ENCODE measurements at regions not wholly inside any gene's neighbourhood (a gene's known extent, or its start where the extent isn't known, plus 50 kb on each side); places are given as distances from the start of the nearest gene placed in this dataset.
A peak's percentile ranks its signal among the peaks of the same experiment; 100 is the strongest.

DNA sequence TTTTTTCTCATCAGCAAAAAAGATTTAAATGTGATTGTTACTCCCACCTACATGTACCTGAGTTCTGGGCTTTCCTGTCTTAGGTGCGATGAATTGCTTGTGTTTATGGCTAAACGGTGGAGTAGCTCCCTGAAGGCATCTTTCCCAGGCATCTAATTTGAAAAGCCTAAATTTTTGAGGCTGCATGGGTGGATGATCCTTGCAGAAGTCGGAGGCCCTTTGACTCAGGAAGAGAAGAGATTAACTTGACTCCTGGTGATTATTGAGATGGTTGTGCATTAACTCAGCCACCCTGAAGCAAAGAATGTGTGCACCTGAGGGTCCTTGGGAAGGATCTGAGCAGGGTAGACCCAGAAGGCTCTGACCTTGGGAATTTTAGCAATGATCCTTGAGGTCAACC is 155.6 kb upstream of the SEMA3C start:
- peak overlapping the region; percentile 74 for H3K9ac ChIP-seq (ENCODE audit: low read length)
- H3K27ac ChIP-seq (ENCODE audit: low read length) = peak overlapping the region; percentile 98
- TF ChIP-seq EZH2phosphoT487 (IDR thresholded peaks at IDR 0.05; ENCODE audit: borderline replicate concordance, low read length) (no peak), EZH2 (IDR thresholded peaks at IDR 0.05; ENCODE audit: low read length, unreplicated experiment) (no peak)
- TF ChIP-seq, protein P1, sequence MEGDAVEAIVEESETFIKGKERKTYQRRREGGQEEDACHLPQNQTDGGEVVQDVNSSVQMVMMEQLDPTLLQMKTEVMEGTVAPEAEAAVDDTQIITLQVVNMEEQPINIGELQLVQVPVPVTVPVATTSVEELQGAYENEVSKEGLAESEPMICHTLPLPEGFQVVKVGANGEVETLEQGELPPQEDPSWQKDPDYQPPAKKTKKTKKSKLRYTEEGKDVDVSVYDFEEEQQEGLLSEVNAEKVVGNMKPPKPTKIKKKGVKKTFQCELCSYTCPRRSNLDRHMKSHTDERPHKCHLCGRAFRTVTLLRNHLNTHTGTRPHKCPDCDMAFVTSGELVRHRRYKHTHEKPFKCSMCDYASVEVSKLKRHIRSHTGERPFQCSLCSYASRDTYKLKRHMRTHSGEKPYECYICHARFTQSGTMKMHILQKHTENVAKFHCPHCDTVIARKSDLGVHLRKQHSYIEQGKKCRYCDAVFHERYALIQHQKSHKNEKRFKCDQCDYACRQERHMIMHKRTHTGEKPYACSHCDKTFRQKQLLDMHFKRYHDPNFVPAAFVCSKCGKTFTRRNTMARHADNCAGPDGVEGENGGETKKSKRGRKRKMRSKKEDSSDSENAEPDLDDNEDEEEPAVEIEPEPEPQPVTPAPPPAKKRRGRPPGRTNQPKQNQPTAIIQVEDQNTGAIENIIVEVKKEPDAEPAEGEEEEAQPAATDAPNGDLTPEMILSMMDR (conservative IDR thresholded peaks at IDR 0.05; ENCODE audit: low read depth, low read length) = no peak
- no peaks in the 10 kb centered on the region for H3K9me2 ChIP-seq (replicated peaks; ENCODE audit: low read length)
- H2AFZ ChIP-seq (ENCODE audit: low read length) = 0 out of 2 replicates have a peak overlapping the region, but pooled peaks have one; percentile 18
- H3K9me3 ChIP-seq (ENCODE audit: low read length) = no peaks in the 10 kb centered on the region
- H3K79me2 ChIP-seq (ENCODE audit: low read length) = no peaks in the 10 kb centered on the region
- DNase-seq = no peak
- peaks cover 30% of the 10 kb centered on the region for H3K4me1 ChIP-seq (ENCODE audit: insufficient read depth, low read length)
- POLR2A ChIA-PET (ENCODE audit: unreplicated experiment) = no interaction called here
- peak overlapping the region; percentile 74 for H3K4me2 ChIP-seq (ENCODE audit: low read length)
- no peaks in the 10 kb centered on the region for H3K36me3 ChIP-seq (ENCODE audit: low read depth, low read length)
- CTCF ChIA-PET = no interaction called here
- intact Hi-C loops (cut with micrococcal nuclease) = loop anchor here (5.0 kb wide), 1 partner anchor 213 kb away; no protein-coding TSS in a partner anchor
- H4K20me1 ChIP-seq (ENCODE audit: low read length) = no peaks in the 10 kb centered on the region
- H3K4me3 ChIP-seq (ENCODE audit: low read length) = no peak overlapping the region
- H3F3A ChIP-seq (ENCODE audit: low read length, unreplicated experiment) = no peaks in the 10 kb centered on the region
- ATAC-seq = no peak
- H3K27me3 ChIP-seq (ENCODE audit: low read length) = no peaks in the 10 kb centered on the region
- BruUV-seq (replicated peaks) = no TSS peak

DNA sequence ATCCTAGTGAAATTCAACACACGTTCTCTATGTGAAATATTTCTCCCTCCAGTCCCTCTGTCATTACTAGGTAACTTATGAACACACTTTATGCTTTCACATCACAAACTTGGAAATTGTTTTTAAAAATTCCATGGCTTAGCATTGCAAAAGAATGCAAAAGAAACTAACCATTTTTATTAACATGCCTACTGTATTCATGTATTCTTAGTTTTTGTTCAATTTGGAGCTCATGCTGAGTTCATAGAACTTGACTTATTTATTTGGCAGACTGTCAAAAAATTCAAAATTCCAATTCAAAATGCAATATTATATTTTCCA is 155.0 kb upstream of the SEMA3C start:
- Histone ChIP-seq H3K36me3 (ENCODE audit: low read depth, low read length) (no peaks in the 10 kb centered on the region), H3F3A (ENCODE audit: low read length, unreplicated experiment) (no peaks in the 10 kb centered on the region), H3K27me3 (ENCODE audit: low read length) (no peaks in the 10 kb centered on the region), H3K9ac (ENCODE audit: low read length) (peak overlapping the region; percentile 74), H3K4me3 (ENCODE audit: low read length) (peak overlapping the region; percentile 41; the same call in 1 of the 2 replicates), H3K27ac (ENCODE audit: low read length) (peak overlapping the region; percentile 98), H3K9me3 (ENCODE audit: low read length) (no peaks in the 10 kb centered on the region), H2AFZ (ENCODE audit: low read length) (peak overlapping the region; percentile 18; the same call in 1 of the 2 replicates), H3K79me2 (ENCODE audit: low read length) (no peaks in the 10 kb centered on the region), H3K4me2 (ENCODE audit: low read length) (peak overlapping the region; percentile 74), H3K4me1 (ENCODE audit: insufficient read depth, low read length) (peaks cover 32% of the 10 kb centered on the region), H4K20me1 (ENCODE audit: low read length) (no peaks in the 10 kb centered on the region), H3K9me2 (replicated peaks; ENCODE audit: low read length) (no peaks in the 10 kb centered on the region)
- POLR2A ChIA-PET (ENCODE audit: unreplicated experiment) = interaction anchor here (1.4 kb wide), 1 partner anchor 155 kb away, joined by 3 read pairs; the partner anchor contains the start of gene SEMA3C
- no TSS peak for BruUV-seq (replicated peaks)
- ATAC-seq (no peak), DNase-seq (no peak)
- CTCF ChIA-PET = no interaction called here
- intact Hi-C loops (cut with micrococcal nuclease) = loop anchor here (1.0 to 5.0 kb wide), 3 partner anchors 131 to 213 kb away; no protein-coding TSS in a partner anchor
- TF ChIP-seq EZH2phosphoT487 (IDR thresholded peaks at IDR 0.05; ENCODE audit: borderline replicate concordance, low read length) (no peak), EZH2 (IDR thresholded peaks at IDR 0.05; ENCODE audit: low read length, unreplicated experiment) (no peak)
- TF ChIP-seq, protein P1 (conservative IDR thresholded peaks at IDR 0.05; ENCODE audit: low read depth, low read length) = no peak

DNA sequence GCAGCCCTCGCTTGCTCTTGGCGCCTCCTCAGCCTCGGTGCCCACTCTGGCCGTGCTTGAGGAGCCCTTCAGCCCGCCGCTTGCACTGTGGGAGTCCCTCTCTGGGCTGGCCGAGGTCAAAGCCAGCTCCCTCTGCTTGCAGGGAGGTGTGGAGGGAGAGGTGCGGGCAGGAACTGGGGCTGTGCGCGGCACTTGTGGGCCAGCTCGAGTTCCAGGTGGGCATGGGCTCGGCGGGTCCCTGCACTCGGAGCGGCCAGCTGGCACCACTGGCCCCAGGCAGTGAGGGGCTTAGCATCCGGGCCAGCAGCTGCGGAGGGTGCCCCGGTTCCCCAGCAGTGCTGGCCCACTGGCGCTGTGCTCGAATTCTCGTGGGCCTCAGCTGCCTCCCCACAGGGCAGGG is 152.1 kb upstream of the SEMA3C start:
- ATAC-seq (no peak), DNase-seq (no peak)
- no peak overlapping the region for H2AFZ ChIP-seq (ENCODE audit: low read length)
- no peaks in the 10 kb centered on the region for H3K27me3 ChIP-seq (ENCODE audit: low read length)
- no TSS peak for BruUV-seq (replicated peaks)
- H3K4me3 ChIP-seq (ENCODE audit: low read length) = no peak overlapping the region
- H3K9ac ChIP-seq (ENCODE audit: low read length) = no peak overlapping the region
- no peaks in the 10 kb centered on the region for H3K79me2 ChIP-seq (ENCODE audit: low read length)
- intact Hi-C loops (cut with micrococcal nuclease) = loop anchor here (5.0 kb wide), 1 partner anchor 216 kb away; no protein-coding TSS in a partner anchor
- TF ChIP-seq, protein P1 (conservative IDR thresholded peaks at IDR 0.05; ENCODE audit: low read depth, low read length) = no peak
- no peak for TF ChIP-seq EZH2phosphoT487 (IDR thresholded peaks at IDR 0.05; ENCODE audit: borderline replicate concordance, low read length)
- no peak for TF ChIP-seq EZH2 (IDR thresholded peaks at IDR 0.05; ENCODE audit: low read length, unreplicated experiment)
- ChIA-PET CTCF (no interaction called here), POLR2A (ENCODE audit: unreplicated experiment) (interaction anchor here (0.5 kb wide), 1 partner anchor 42 kb away, joined by 5 read pairs; no protein-coding TSS in a partner anchor)
- H3F3A ChIP-seq (ENCODE audit: low read length, unreplicated experiment) = no peaks in the 10 kb centered on the region
- H3K36me3 ChIP-seq (ENCODE audit: low read depth, low read length) = no peaks in the 10 kb centered on the region
- no peaks in the 10 kb centered on the region for H3K9me3 ChIP-seq (ENCODE audit: low read length)
- H3K4me2 ChIP-seq (ENCODE audit: low read length) = no peak overlapping the region
- H3K4me1 ChIP-seq (ENCODE audit: insufficient read depth, low read length) = peaks cover 36% of the 10 kb centered on the region
- no peaks in the 10 kb centered on the region for H4K20me1 ChIP-seq (ENCODE audit: low read length)
- no peaks in the 10 kb centered on the region for H3K9me2 ChIP-seq (replicated peaks; ENCODE audit: low read length)
- no peak overlapping the region for H3K27ac ChIP-seq (ENCODE audit: low read length)
